Mucosa of gallbladder (tissue), 1 donor: ENCODE measurements at regions not wholly inside any gene's neighbourhood (a gene's known extent, or its start where the extent isn't known, plus 50 kb on each side); places are given as distances from the start of the nearest gene placed in this dataset.

Experiments used
- DNase-seq: peaks from one replicate; pipeline ENCODE4 v3.0.0-alpha.2; 2020; ENCODE audit warnings: low spot score
- donor health status: DM: no; HTN: no; CAD: no.

GRCh38 chr4:163582703-163583102 lies 88.2 kb downstream of the TMA16 start:
- DNase-seq: no peak

- no peak for DNase-seq
These were observed 93.4 kb downstream of the TMA16 start for GRCh38 chr4:163587867-163588266.

GRCh38 chr4:163588532-163588931 lies 94.0 kb downstream of the TMA16 start:
- no peak for DNase-seq

GRCh38 chr4:163590103-163590502 lies 95.6 kb downstream of the TMA16 start:
- DNase-seq: no peak

- no peak for DNase-seq
These were observed 96.3 kb downstream of the TMA16 start for GRCh38 chr4:163590619-163591264.

GRCh38 chr4:163591614-163592020 lies 97.1 kb downstream of the TMA16 start:
- DNase-seq: no peak

GRCh38 chr4:163592212-163592611 lies 97.7 kb downstream of the TMA16 start:
- DNase-seq: no peak

GRCh38 chr4:163595580-163595979 lies 101.1 kb downstream of the TMA16 start:
- DNase-seq: no peak

- DNase-seq: no peak
These were observed 103.5 kb downstream of the TMA16 start for GRCh38 chr4:163598028-163598427.

- DNase-seq: no peak
These were observed 104.0 kb downstream of the TMA16 start for GRCh38 chr4:163598489-163598888.

- DNase-seq: no peak
These were observed 106.2 kb downstream of the TMA16 start for GRCh38 chr4:163600727-163601126.

GRCh38 chr4:163603257-163603656 lies 108.8 kb downstream of the TMA16 start:
- no peak for DNase-seq

- no peak for DNase-seq
These were observed 112.6 kb downstream of the TMA16 start for GRCh38 chr4:163606896-163607691.

GRCh38 chr4:163609019-163609418 lies 114.5 kb downstream of the TMA16 start:
- DNase-seq: no peak

GRCh38 chr4:163610648-163611047 lies 116.2 kb downstream of the TMA16 start:
- DNase-seq: no peak

- DNase-seq: no peak
These were observed 116.7 kb downstream of the TMA16 start for GRCh38 chr4:163611182-163611581.

GRCh38 chr4:163611784-163612445 lies 117.4 kb downstream of the TMA16 start:
- no peak for DNase-seq

GRCh38 chr4:163612762-163613161 lies 118.3 kb downstream of the TMA16 start:
- no peak for DNase-seq

- DNase-seq: no peak
These were observed 118.9 kb downstream of the TMA16 start for GRCh38 chr4:163613383-163613782.

- DNase-seq: no peak
These were observed 120.4 kb downstream of the TMA16 start for GRCh38 chr4:163614866-163615265.

- no peak for DNase-seq
These were observed 124.4 kb downstream of the TMA16 start for GRCh38 chr4:163618845-163619244.

GRCh38 chr4:163620738-163621137 lies 126.2 kb downstream of the TMA16 start:
- no peak for DNase-seq

- DNase-seq: no peak
These were observed 127.3 kb downstream of the TMA16 start for GRCh38 chr4:163621821-163622220.
